ENCODE measurements at regions not wholly inside any gene's neighbourhood (a gene's known extent, or its start where the extent isn't known, plus 50 kb on each side); places are given as distances from the start of the nearest gene placed in this dataset.
"Not testable (repeated sequence)": the region's sequence is repeated elsewhere in the genome, so short reads cannot be mapped to it uniquely, and the experiment has no call there.

GRCh38 chr1:78715181-78715661 is 65.6 kb downstream of the IFI44 start:
- peak; percentile 81 for DNase-seq

GRCh38 chr1:78716186-78716585 is 66.6 kb downstream of the IFI44 start:
- peak; percentile 78 for DNase-seq

GRCh38 chr1:78718566-78718965 is 68.9 kb downstream of the IFI44 start:
- peak; percentile 30 for DNase-seq

- DNase-seq, result no peak
Measured at GRCh38 chr1:78721136-78721535, 71.5 kb downstream of the IFI44 start.

GRCh38 chr1:78722105-78722504 is 72.5 kb downstream of the IFI44 start:
- no peak for DNase-seq

- peak; percentile 71 for DNase-seq
Measured at GRCh38 chr1:78722521-78722920, 72.9 kb downstream of the IFI44 start.

- peak; percentile 92 for DNase-seq
Measured at GRCh38 chr1:78722947-78723346, 73.3 kb downstream of the IFI44 start.

- no peak for DNase-seq
Measured at GRCh38 chr1:78726686-78727085, 77.1 kb downstream of the IFI44 start.

- DNase-seq, result no peak
Measured at GRCh38 chr1:78728359-78728758, 78.7 kb downstream of the IFI44 start.

GRCh38 chr1:78730054-78730453 is 80.4 kb downstream of the IFI44 start:
- DNase-seq, result no peak

- no peak for DNase-seq
Measured at GRCh38 chr1:78731674-78732073, 82.0 kb downstream of the IFI44 start.

- no peak for DNase-seq
Measured at GRCh38 chr1:78737241-78737640, 87.6 kb downstream of the IFI44 start.

GRCh38 chr1:78743626-78744025 is 94.0 kb downstream of the IFI44 start:
- peak; percentile 64 for DNase-seq

- DNase-seq, result no peak
Measured at GRCh38 chr1:78745111-78745510, 95.5 kb downstream of the IFI44 start.

- DNase-seq, result not testable (repeated sequence)
Measured at GRCh38 chr1:78753679-78754078, 104.0 kb downstream of the IFI44 start.

- DNase-seq, result no peak
Measured at GRCh38 chr1:78755986-78756385, 106.4 kb downstream of the IFI44 start.

- DNase-seq, result no peak
Measured at GRCh38 chr1:78758506-78758905, 108.9 kb downstream of the IFI44 start.

GRCh38 chr1:78759881-78760280 is 110.2 kb downstream of the IFI44 start:
- no peak for DNase-seq

- DNase-seq, result peak; percentile 45
Measured at GRCh38 chr1:78760858-78761257, 111.2 kb downstream of the IFI44 start.

GRCh38 chr1:78762113-78762512 is 112.5 kb downstream of the IFI44 start:
- no peak for DNase-seq

- DNase-seq, result no peak
Measured at GRCh38 chr1:78765489-78765888, 115.9 kb downstream of the IFI44 start.

GRCh38 chr1:78779831-78780230 is 130.2 kb downstream of the IFI44 start:
- peak; percentile 39 for DNase-seq

GRCh38 chr1:78787544-78787943 is 137.9 kb downstream of the IFI44 start:
- peak; percentile 54 for DNase-seq

- DNase-seq, result no peak
Measured at GRCh38 chr1:78790174-78790573, 140.5 kb downstream of the IFI44 start.

GRCh38 chr1:78792756-78793155 is 143.1 kb downstream of the IFI44 start:
- peak; percentile 62 for DNase-seq
